ENCODE measurements at regions not wholly inside any gene's neighbourhood (a gene's known extent, or its start where the extent isn't known, plus 50 kb on each side); places are given as distances from the start of the nearest gene placed in this dataset.

DNA sequence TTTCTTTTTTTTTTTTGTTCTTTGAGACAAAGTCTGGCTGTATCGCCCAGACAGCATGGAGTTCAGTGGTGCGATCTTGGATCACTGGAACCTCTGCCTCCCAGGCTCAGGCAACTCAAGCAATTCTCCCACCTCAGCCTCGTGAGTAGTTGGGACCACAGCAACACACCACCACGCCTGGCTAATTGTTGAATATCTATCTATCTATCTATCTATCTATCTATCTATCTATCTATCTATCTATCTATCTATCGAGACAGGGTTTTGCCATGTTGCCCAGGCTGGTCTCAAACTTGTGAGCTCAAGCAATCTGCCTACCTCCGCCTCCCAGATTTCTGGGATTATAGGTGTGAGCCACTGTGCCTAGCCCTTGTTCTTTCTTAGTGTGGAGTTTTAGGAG, 143.3 kb upstream of the DPH6 start:
- H3K9me3 ChIP-seq (ENCODE audit: low read length): no peaks in the 10 kb centered on the region
- no peak overlapping the region for H3K4me2 ChIP-seq (ENCODE audit: low read depth, low read length)
- H3K27me3 ChIP-seq (ENCODE audit: control insufficient read depth in 1 of 2, insufficient read depth in 2 of 2, low read length in 2 of 2): no peaks in the 10 kb centered on the region; a peak in 1 of 5 replicates
- ATAC-seq (no peak), DNase-seq (ENCODE audit: low spot score) (no peak), FAIRE-seq (no peak)
- H3K36me3 ChIP-seq (replicated peaks in 1 of 2; ENCODE audit: control insufficient read depth in 1 of 2, insufficient read depth in 2 of 2, low read length in 2 of 2): no peaks in the 10 kb centered on the region
- H2AFZ ChIP-seq (ENCODE audit: low read length): no peak overlapping the region
- no TSS peak for BruUV-seq (replicated peaks)
- CTCF ChIA-PET (ENCODE audit: low intra/inter-chr PET ratio, low total read pairs): no interaction called here
- 24% methylated on average over 6 of the region's 6 CpGs for WGBS (ENCODE audit: low lambda C conversion rate)
- in situ Hi-C loops (cut with HindIII; ENCODE audit: extremely low pct_ligation_motif_present, low pct_unique_long_range_greater_than_20kb) (no loop called here), intact Hi-C loops (cut with micrococcal nuclease; ENCODE audit: unreplicated experiment) (no loop called here)
- H3K79me2 ChIP-seq (ENCODE audit: insufficient read depth, low read length): no peaks in the 10 kb centered on the region
- no peak overlapping the region for H3K9ac ChIP-seq (ENCODE audit: insufficient read depth, low read depth, low read length)
- H4K20me1 ChIP-seq (ENCODE audit: insufficient read depth, low read length): no peaks in the 10 kb centered on the region
- no peak overlapping the region for H3K4me3 ChIP-seq (replicated peaks in 1 of 3; ENCODE audit: insufficient read depth in 1 of 3, low read depth in 2 of 3, low read length in 3 of 3)
- POLR2A ChIA-PET: no interaction called here
- no peak overlapping the region for H3K27ac ChIP-seq (ENCODE audit: extremely low read length, insufficient read depth, low read length)
- peaks cover 6% of the 10 kb centered on the region for H3K4me1 ChIP-seq (ENCODE audit: insufficient read depth, low read length)
- TF ChIP-seq ZHX2 (IDR thresholded peaks at IDR 0.05; ENCODE audit: low read depth) (no peak), ZHX2 (CRISPR knock-in tag; IDR thresholded peaks at IDR 0.05; ENCODE audit: borderline replicate concordance) (no peak), ZMYM3 (CRISPR knock-in tag; IDR thresholded peaks at IDR 0.05) (no peak), THYN1 (CRISPR knock-in tag; IDR thresholded peaks at IDR 0.05; ENCODE audit: borderline replicate concordance, low read depth) (no peak), ZNF709 (CRISPR knock-in tag; IDR thresholded peaks at IDR 0.05) (no peak), ZNF703 (CRISPR knock-in tag; IDR thresholded peaks at IDR 0.05; ENCODE audit: borderline replicate concordance) (no peak), ZKSCAN1 (IDR thresholded peaks at IDR 0.05; ENCODE audit: low read length) (no peak), ATF5 (CRISPR knock-in tag; IDR thresholded peaks at IDR 0.05; ENCODE audit: low read depth) (no peak), KLF9 (CRISPR knock-in tag; IDR thresholded peaks at IDR 0.05; ENCODE audit: low read depth) (no peak), MED13 (CRISPR knock-in tag; IDR thresholded peaks at IDR 0.05) (no peak), HNF4G (IDR thresholded peaks at IDR 0.05; ENCODE audit: borderline replicate concordance, low read depth, low read length) (no peak), HNF4G (CRISPR knock-in tag; IDR thresholded peaks at IDR 0.05; ENCODE audit: borderline replicate concordance, low read depth) (no peak), SYNCRIP (IDR thresholded peaks at IDR 0.05; ENCODE audit: insufficient read depth, low read depth, low read length) (no peak), TOE1 (CRISPR knock-in tag; IDR thresholded peaks at IDR 0.05) (no peak), ZNF558 (CRISPR knock-in tag; IDR thresholded peaks at IDR 0.05; ENCODE audit: borderline replicate concordance) (no peak), CSRNP1 (CRISPR knock-in tag; IDR thresholded peaks at IDR 0.05) (no peak)
- TF ChIP-seq, protein P1, sequence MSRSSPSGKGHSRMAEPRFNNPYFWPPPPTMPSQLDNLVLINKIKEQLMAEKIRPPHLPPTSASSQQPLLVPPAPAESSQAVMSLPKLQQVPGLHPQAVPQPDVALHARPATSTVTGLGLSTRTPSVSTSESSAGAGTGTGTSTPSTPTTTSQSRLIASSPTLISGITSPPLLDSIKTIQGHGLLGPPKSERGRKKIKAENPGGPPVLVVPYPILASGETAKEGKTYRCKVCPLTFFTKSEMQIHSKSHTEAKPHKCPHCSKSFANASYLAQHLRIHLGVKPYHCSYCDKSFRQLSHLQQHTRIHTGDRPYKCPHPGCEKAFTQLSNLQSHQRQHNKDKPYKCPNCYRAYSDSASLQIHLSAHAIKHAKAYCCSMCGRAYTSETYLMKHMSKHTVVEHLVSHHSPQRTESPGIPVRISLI (CRISPR knock-in tag; IDR thresholded peaks at IDR 0.05; ENCODE audit: borderline replicate concordance): no peak

Measured in HepG2 (cell line).